A549 (cell line): ENCODE measurements at regions not wholly inside any gene's neighbourhood (a gene's known extent, or its start where the extent isn't known, plus 50 kb on each side); places are given as distances from the start of the nearest gene placed in this dataset.
"Not testable (repeated sequence)": the region's sequence is repeated elsewhere in the genome, so short reads cannot be mapped to it uniquely, and the experiment has no call there.

Experiments used
- ATAC-seq, 2 experiments: fragments of 200-7000 bp in 1 of 2; fragments of >200 bp in 1 of 2; cut with Nextera tagmentation in 1 of 2; cut with Tn5 transposase in 1 of 2; 3 replicates each; pipeline versions ENCODE4 v1.8.0 to v1.9.1; 2018 to 2020; ENCODE audit warnings: mild to moderate bottlenecking in 1 of 2, moderate library complexity in 1 of 2
- CTCF ChIA-PET: fragments of 300-600 bp; sonication (Branson Sonifier 250); formaldehyde crosslinking; extraction: SDS; loops from one replicate; lab custom pipeline; 2021; ENCODE audit warnings: antibody characterized with exemption, inconsistent platforms; lab: Yijun Ruan, JAX
- POLR2A ChIA-PET: fragments of 350-600 bp; formaldehyde crosslinking; extraction: SDS; loops from one replicate; lab custom pipeline; 2021; ENCODE audit warnings: antibody characterized with exemption, inconsistent platforms; lab: Yijun Ruan, JAX
- DNase-seq, 2 experiments: peaks; one replicate each; pipeline versions ENCODE4 v3.0.0 to v3.0.0-alpha.2; 2011 to 2016; ENCODE audit warnings: low read depth in 1 of 2, low spot score in 1 of 2
- FAIRE-seq: peaks from 2 replicates; lab custom pipeline; 2011; peaks lifted over from hg19 to GRCh38; lab: Jason Lieb, UNC
- H3K27ac ChIP-seq, 2 experiments: fragments of >200 bp; sonication (Bioruptor Twin); formaldehyde crosslinking; 3 replicates each; pipeline ENCODE4 v1.5.1; 2016 to 2017
- H3K4me1 ChIP-seq: fragments of >200 bp; sonication (Bioruptor Twin); formaldehyde crosslinking; 3 replicates; pipeline ENCODE4 v1.6.1; 2016
- H3K4me2 ChIP-seq: fragments of >200 bp; sonication (Bioruptor Twin); formaldehyde crosslinking; 3 replicates; pipeline ENCODE4 v1.6.1; 2016
- H3K4me3 ChIP-seq: fragments of >200 bp; sonication (Bioruptor Twin); formaldehyde crosslinking; 3 replicates; pipeline ENCODE4 v1.5.1; 2016
- H3K9me3 ChIP-seq: fragments of >200 bp; sonication (Bioruptor Twin); formaldehyde crosslinking; 3 replicates; pipeline ENCODE4 v1.6.1; 2016
- CBX8 ChIP-seq: fragments of 200-600 bp; sonication (generic); IDR thresholded peaks from 2 replicates; pipeline ENCODE4 v1.6.1; 2016
- CHD2 ChIP-seq: fragments of 150-350 bp; IDR thresholded peaks from 2 replicates; pipeline ENCODE4 v1.6.1; 2014; ENCODE audit warnings: low read length; ENCODE audit not compliant: partially characterized antibody
- CHD4 ChIP-seq: fragments of 200-600 bp; sonication (generic); IDR thresholded peaks from 2 replicates; pipeline ENCODE4 v1.6.1; 2016; ENCODE audit warnings: antibody characterized with exemption, mild to moderate bottlenecking, borderline replicate concordance
- EHF ChIP-seq: fragments of 250-450 bp; sonication (Bioruptor Pico); IDR thresholded peaks from 2 replicates; pipeline ENCODE4 v1.5.0; 2020; ENCODE audit warnings: mild to moderate bottlenecking
- FOSB ChIP-seq: fragments of 250-450 bp; sonication (Bioruptor Pico); IDR thresholded peaks from 2 replicates; pipeline ENCODE4 v1.5.0; 2020; ENCODE audit warnings: mild to moderate bottlenecking, moderate library complexity
- FOSL2 ChIP-seq, 2 experiments: fragments of 450-650 bp in 1 of 2; fragments of >200 bp in 1 of 2; sonication (Bioruptor Twin) in 1 of 2; formaldehyde crosslinking; IDR thresholded peaks; 2 replicates each; pipeline versions ENCODE4 v1.5.0 to v1.6.1; 2016 to 2020; ENCODE audit warnings: mild to moderate bottlenecking in 1 of 2, moderate library complexity in 1 of 2
- GATA3 ChIP-seq: IDR thresholded peaks from 2 replicates; pipeline ENCODE4 v1.6.1; 2012; ENCODE audit warnings: borderline replicate concordance
- HOXB5 ChIP-seq: fragments of 250-450 bp; sonication (Bioruptor Pico); IDR thresholded peaks from 2 replicates; pipeline ENCODE4 v1.5.0; 2020; ENCODE audit warnings: mild to moderate bottlenecking, moderate library complexity
- MAZ ChIP-seq: fragments of 150-350 bp; IDR thresholded peaks from 2 replicates; pipeline ENCODE4 v1.6.1; 2014; ENCODE audit warnings: antibody characterized with exemption, low read depth, low read length, borderline replicate concordance
- NFE2L2 ChIP-seq: fragments of 150-350 bp; conservative IDR thresholded peaks from 2 replicates; pipeline ENCODE4 v1.6.1; 2014; ENCODE audit warnings: low read length
- NPAS2 ChIP-seq: fragments of 250-450 bp; sonication (Bioruptor Pico); IDR thresholded peaks from 2 replicates; pipeline ENCODE4 v1.8.0; 2022; ENCODE audit warnings: mild to moderate bottlenecking, moderate library complexity, borderline replicate concordance
- RARB ChIP-seq: fragments of 250-450 bp; sonication (Bioruptor Pico); IDR thresholded peaks from 2 replicates; pipeline ENCODE4 v1.8.0; 2021; ENCODE audit warnings: mild to moderate bottlenecking, moderate library complexity
- RCOR1 ChIP-seq: fragments of 150-350 bp; IDR thresholded peaks from 2 replicates; pipeline ENCODE4 v1.6.1; 2014; ENCODE audit warnings: antibody characterized with exemption, low read length, low read depth
- RFX5 ChIP-seq: fragments of 450-650 bp; IDR thresholded peaks from 2 replicates; pipeline ENCODE4 v1.7.1; 2014; ENCODE audit warnings: antibody characterized with exemption, mild to moderate bottlenecking, moderate library complexity
- RNF2 ChIP-seq: fragments of 200-600 bp; sonication (generic); IDR thresholded peaks from 2 replicates; pipeline ENCODE4 v1.6.1; 2016; ENCODE audit warnings: low read depth, mild to moderate bottlenecking, antibody characterized with exemption, moderate library complexity, borderline replicate concordance
- TFCP2L1 ChIP-seq: fragments of 250-450 bp; sonication (Bioruptor Pico); IDR thresholded peaks from 2 replicates; pipeline ENCODE4 v1.5.0; 2021; ENCODE audit warnings: mild to moderate bottlenecking
- ZC3H11A ChIP-seq: fragments of 450-650 bp; IDR thresholded peaks from 2 replicates; pipeline ENCODE4 v1.6.1; 2014; ENCODE audit warnings: antibody characterized with exemption, mild to moderate bottlenecking
- WGBS: methylation state at CpG from one replicate; pipeline ENCODE4 v1.1.6; 2017; ENCODE audit errors: missing lambda C conversion rate; 5-methylcytosine and 5-hydroxymethylcytosine counted together
- TF ChIP-seq, protein P1 (sequence below): fragments of 150-350 bp; IDR thresholded peaks from 2 replicates; pipeline ENCODE4 v1.6.1; 2014; ENCODE audit warnings: low read depth, mild to moderate bottlenecking, low read length
- TF ChIP-seq, protein P2 (sequence below): IDR thresholded peaks from 2 replicates; pipeline ENCODE4 v1.6.1; 2012
- TF ChIP-seq, protein P3 (sequence below): fragments of 200-600 bp; sonication (generic); IDR thresholded peaks from 2 replicates; pipeline ENCODE4 v1.6.1; 2016; ENCODE audit warnings: antibody characterized with exemption, mild to moderate bottlenecking, moderate library complexity
- TF ChIP-seq, protein P4 (sequence below): fragments of 250-450 bp; sonication (Bioruptor Pico); IDR thresholded peaks from 2 replicates; pipeline ENCODE4 v1.5.0; 2020; ENCODE audit warnings: low read depth, mild to moderate bottlenecking, moderate library complexity
- TF ChIP-seq, protein P5 (sequence below): fragments of 450-650 bp; IDR thresholded peaks from 2 replicates; pipeline ENCODE4 v1.6.1; 2014; ENCODE audit warnings: antibody characterized with exemption
- TF ChIP-seq, protein P6 (sequence below): IDR thresholded peaks from 2 replicates; pipeline ENCODE4 v1.6.1; 2012; ENCODE audit warnings: low read depth, borderline replicate concordance
- TF ChIP-seq, protein P7 (sequence below): IDR thresholded peaks from 2 replicates; pipeline ENCODE4 v1.6.1; 2012
- TF ChIP-seq, protein P8 (sequence below): fragments of >200 bp; sonication (Bioruptor Twin); formaldehyde crosslinking; IDR thresholded peaks from 2 replicates; pipeline ENCODE4 v1.6.1; 2016

DNA sequence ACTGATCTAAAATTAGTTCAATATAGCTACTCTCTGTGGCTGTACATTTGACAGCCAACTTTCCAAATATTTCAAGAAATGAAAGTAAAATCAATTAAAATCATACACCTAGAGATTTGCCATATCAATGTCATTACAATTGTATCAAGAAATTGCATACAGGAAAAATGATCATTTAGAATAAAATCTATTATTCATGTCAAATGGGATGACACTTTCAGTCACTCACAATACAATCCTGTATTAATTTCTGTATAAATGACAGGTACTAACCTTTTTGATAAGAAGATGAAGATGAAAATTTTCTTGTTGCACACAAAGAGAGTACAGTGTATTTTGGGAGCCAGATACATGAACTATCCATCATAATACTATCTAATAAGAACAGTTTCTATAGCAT, 1588.9 kb upstream of the PRMT6 start:
- Histone ChIP-seq H3K4me2 (no peak overlapping the region), H3K27ac (no peak overlapping the region), H3K4me1 (no peaks in the 10 kb centered on the region), H3K9me3 (no peaks in the 10 kb centered on the region), H3K4me3 (no peak overlapping the region)
- DNase-seq (no peak), FAIRE-seq (no peak), ATAC-seq (no peak)
- ChIA-PET POLR2A (no interaction called here), CTCF (no interaction called here)
- TF ChIP-seq, protein P1, sequence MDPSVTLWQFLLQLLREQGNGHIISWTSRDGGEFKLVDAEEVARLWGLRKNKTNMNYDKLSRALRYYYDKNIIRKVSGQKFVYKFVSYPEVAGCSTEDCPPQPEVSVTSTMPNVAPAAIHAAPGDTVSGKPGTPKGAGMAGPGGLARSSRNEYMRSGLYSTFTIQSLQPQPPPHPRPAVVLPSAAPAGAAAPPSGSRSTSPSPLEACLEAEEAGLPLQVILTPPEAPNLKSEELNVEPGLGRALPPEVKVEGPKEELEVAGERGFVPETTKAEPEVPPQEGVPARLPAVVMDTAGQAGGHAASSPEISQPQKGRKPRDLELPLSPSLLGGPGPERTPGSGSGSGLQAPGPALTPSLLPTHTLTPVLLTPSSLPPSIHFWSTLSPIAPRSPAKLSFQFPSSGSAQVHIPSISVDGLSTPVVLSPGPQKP = no peak
- TF ChIP-seq CBX8 (no peak), CHD4 (no peak), RNF2 (no peak), FOSL2 (IDR thresholded peaks at IDR 0.05) (no peak), FOSL2 (CRISPR knock-in tag; IDR thresholded peaks at IDR 0.05) (no peak)
- TF ChIP-seq, protein P2, sequence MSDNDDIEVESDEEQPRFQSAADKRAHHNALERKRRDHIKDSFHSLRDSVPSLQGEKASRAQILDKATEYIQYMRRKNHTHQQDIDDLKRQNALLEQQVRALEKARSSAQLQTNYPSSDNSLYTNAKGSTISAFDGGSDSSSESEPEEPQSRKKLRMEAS = no peak

DNA sequence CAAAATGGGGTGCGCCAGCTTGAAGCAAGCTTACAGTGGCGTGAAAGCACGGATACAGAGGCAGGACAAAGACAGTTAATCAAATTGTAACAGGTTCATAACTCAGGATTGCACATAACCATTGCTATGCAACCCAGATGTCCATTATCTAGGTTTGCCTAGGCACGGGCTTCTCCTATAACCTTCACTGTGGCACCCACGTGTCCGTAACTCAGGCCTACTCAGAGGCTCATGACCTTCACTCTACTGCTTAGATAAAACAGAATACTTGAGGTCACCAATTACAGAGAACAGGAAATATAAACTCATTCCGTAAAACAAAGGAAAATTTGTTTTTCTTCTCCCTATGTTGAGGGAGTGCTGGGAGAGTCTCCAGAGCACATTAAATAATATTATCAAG, 1585.9 kb upstream of the PRMT6 start:
- H3K4me1 ChIP-seq, POLR2A ChIA-PET, ATAC-seq, H3K27ac ChIP-seq, CTCF ChIA-PET, H3K4me2 ChIP-seq, DNase-seq, H3K9me3 ChIP-seq, FAIRE-seq, H3K4me3 ChIP-seq: not testable (repeated sequence)
- WGBS = 24% methylated on average over 7 of the region's 7 CpGs

DNA sequence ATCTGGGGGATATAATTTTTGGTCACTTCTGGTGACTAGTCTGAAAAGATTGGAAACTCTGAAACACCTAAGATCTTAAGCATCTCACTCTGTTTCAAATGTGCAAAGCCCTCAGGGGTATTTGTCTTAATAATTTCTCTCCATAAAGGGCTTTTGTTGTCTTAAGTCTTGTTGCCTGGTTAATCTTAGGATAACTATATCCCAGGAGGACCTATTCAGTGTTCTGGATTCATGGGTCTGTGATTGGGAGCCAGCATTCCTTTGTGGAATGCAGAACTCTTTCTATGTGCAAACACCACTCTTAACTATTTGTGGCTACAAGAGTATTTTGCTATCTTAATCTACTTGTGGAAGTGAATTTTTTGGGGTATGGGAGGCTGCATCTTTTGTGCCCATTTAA, 1573.0 kb upstream of the PRMT6 start:
- H3K4me3 ChIP-seq = no peak overlapping the region
- ChIA-PET CTCF (no interaction called here), POLR2A (no interaction called here)
- no peak for ATAC-seq
- H3K9me3 ChIP-seq = no peaks in the 10 kb centered on the region
- no peak for DNase-seq
- H3K27ac ChIP-seq = no peak overlapping the region
- no peak for FAIRE-seq
- TF ChIP-seq RFX5 (no peak), RARB (CRISPR knock-in tag) (no peak), EHF (CRISPR knock-in tag) (no peak), MAZ (no peak), HOXB5 (CRISPR knock-in tag) (no peak), NPAS2 (CRISPR knock-in tag) (no peak), GATA3 (no peak), NFE2L2 (no peak), FOSB (no peak), ZC3H11A (no peak), TFCP2L1 (CRISPR knock-in tag) (no peak), CHD2 (no peak), RCOR1 (no peak)
- TF ChIP-seq, protein P3, sequence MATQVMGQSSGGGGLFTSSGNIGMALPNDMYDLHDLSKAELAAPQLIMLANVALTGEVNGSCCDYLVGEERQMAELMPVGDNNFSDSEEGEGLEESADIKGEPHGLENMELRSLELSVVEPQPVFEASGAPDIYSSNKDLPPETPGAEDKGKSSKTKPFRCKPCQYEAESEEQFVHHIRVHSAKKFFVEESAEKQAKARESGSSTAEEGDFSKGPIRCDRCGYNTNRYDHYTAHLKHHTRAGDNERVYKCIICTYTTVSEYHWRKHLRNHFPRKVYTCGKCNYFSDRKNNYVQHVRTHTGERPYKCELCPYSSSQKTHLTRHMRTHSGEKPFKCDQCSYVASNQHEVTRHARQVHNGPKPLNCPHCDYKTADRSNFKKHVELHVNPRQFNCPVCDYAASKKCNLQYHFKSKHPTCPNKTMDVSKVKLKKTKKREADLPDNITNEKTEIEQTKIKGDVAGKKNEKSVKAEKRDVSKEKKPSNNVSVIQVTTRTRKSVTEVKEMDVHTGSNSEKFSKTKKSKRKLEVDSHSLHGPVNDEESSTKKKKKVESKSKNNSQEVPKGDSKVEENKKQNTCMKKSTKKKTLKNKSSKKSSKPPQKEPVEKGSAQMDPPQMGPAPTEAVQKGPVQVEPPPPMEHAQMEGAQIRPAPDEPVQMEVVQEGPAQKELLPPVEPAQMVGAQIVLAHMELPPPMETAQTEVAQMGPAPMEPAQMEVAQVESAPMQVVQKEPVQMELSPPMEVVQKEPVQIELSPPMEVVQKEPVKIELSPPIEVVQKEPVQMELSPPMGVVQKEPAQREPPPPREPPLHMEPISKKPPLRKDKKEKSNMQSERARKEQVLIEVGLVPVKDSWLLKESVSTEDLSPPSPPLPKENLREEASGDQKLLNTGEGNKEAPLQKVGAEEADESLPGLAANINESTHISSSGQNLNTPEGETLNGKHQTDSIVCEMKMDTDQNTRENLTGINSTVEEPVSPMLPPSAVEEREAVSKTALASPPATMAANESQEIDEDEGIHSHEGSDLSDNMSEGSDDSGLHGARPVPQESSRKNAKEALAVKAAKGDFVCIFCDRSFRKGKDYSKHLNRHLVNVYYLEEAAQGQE = no peak
- TF ChIP-seq, protein P4, sequence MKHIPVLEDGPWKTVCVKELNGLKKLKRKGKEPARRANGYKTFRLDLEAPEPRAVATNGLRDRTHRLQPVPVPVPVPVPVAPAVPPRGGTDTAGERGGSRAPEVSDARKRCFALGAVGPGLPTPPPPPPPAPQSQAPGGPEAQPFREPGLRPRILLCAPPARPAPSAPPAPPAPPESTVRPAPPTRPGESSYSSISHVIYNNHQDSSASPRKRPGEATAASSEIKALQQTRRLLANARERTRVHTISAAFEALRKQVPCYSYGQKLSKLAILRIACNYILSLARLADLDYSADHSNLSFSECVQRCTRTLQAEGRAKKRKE (CRISPR knock-in tag) = no peak
- TF ChIP-seq, protein P5, sequence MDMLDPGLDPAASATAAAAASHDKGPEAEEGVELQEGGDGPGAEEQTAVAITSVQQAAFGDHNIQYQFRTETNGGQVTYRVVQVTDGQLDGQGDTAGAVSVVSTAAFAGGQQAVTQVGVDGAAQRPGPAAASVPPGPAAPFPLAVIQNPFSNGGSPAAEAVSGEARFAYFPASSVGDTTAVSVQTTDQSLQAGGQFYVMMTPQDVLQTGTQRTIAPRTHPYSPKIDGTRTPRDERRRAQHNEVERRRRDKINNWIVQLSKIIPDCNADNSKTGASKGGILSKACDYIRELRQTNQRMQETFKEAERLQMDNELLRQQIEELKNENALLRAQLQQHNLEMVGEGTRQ = no peak
- TF ChIP-seq, protein P6, sequence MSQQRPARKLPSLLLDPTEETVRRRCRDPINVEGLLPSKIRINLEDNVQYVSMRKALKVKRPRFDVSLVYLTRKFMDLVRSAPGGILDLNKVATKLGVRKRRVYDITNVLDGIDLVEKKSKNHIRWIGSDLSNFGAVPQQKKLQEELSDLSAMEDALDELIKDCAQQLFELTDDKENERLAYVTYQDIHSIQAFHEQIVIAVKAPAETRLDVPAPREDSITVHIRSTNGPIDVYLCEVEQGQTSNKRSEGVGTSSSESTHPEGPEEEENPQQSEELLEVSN = no peak
- TF ChIP-seq, protein P7, sequence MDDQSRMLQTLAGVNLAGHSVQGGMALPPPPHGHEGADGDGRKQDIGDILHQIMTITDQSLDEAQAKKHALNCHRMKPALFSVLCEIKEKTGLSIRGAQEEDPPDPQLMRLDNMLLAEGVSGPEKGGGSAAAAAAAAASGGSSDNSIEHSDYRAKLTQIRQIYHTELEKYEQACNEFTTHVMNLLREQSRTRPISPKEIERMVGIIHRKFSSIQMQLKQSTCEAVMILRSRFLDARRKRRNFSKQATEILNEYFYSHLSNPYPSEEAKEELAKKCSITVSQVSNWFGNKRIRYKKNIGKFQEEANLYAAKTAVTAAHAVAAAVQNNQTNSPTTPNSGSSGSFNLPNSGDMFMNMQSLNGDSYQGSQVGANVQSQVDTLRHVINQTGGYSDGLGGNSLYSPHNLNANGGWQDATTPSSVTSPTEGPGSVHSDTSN = no peak
- TF ChIP-seq, protein P8, sequence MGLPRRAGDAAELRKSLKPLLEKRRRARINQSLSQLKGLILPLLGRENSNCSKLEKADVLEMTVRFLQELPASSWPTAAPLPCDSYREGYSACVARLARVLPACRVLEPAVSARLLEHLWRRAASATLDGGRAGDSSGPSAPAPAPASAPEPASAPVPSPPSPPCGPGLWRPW = no peak
- H3K4me1 ChIP-seq = no peaks in the 10 kb centered on the region
- no peak overlapping the region for H3K4me2 ChIP-seq
